HG02610 (cell line): ENCODE measurements at regions not wholly inside any gene's neighbourhood (a gene's known extent, or its start where the extent isn't known, plus 50 kb on each side); places are given as distances from the start of the nearest gene placed in this dataset.

Experiments
- ATAC-seq: cut with Tn5 transposase; IDR thresholded peaks from one replicate; pipeline ENCODE4 v1.9.1; 2021; ENCODE audit warnings: mild to moderate bottlenecking, moderate library complexity; ENCODE audit not compliant: unreplicated experiment

- ATAC-seq: no peak
These were observed 933.9 kb upstream of the LRRTM1 start for GRCh38 chr2:81238462-81238861.

- no peak for ATAC-seq
These were observed 931.0 kb upstream of the LRRTM1 start for GRCh38 chr2:81235601-81236000.

GRCh38 chr2:81234711-81235110, 930.2 kb upstream of the LRRTM1 start:
- ATAC-seq: no peak

GRCh38 chr2:81225756-81226155, 921.2 kb upstream of the LRRTM1 start:
- ATAC-seq: no peak

- ATAC-seq: no peak
These were observed 909.0 kb upstream of the LRRTM1 start for GRCh38 chr2:81213598-81213997.

- no peak for ATAC-seq
These were observed 901.7 kb upstream of the LRRTM1 start for GRCh38 chr2:81206216-81206615.

GRCh38 chr2:81196933-81197628, 892.5 kb upstream of the LRRTM1 start:
- ATAC-seq: no peak

GRCh38 chr2:81196383-81196851, 891.9 kb upstream of the LRRTM1 start:
- no peak for ATAC-seq

- ATAC-seq: no peak
These were observed 891.3 kb upstream of the LRRTM1 start for GRCh38 chr2:81195774-81196382.

- no peak for ATAC-seq
These were observed 890.6 kb upstream of the LRRTM1 start for GRCh38 chr2:81195017-81195773.

GRCh38 chr2:81194581-81194980, 890.0 kb upstream of the LRRTM1 start:
- ATAC-seq: no peak

GRCh38 chr2:81194176-81194575, 889.6 kb upstream of the LRRTM1 start:
- ATAC-seq: no peak

GRCh38 chr2:81181845-81182244, 877.3 kb upstream of the LRRTM1 start:
- no peak for ATAC-seq

- ATAC-seq: no peak
These were observed 866.9 kb upstream of the LRRTM1 start for GRCh38 chr2:81171447-81171846.

GRCh38 chr2:81163583-81163982, 859.0 kb upstream of the LRRTM1 start:
- no peak for ATAC-seq

GRCh38 chr2:81158505-81158904, 854.0 kb upstream of the LRRTM1 start:
- ATAC-seq: no peak

GRCh38 chr2:81148323-81148722, 843.8 kb upstream of the LRRTM1 start:
- no peak for ATAC-seq

GRCh38 chr2:81136296-81136695, 831.7 kb upstream of the LRRTM1 start:
- no peak for ATAC-seq

- ATAC-seq: no peak
These were observed 792.8 kb upstream of the LRRTM1 start for GRCh38 chr2:81097361-81097760.

- ATAC-seq: no peak
These were observed 788.5 kb upstream of the LRRTM1 start for GRCh38 chr2:81093031-81093430.

- no peak for ATAC-seq
These were observed 783.1 kb upstream of the LRRTM1 start for GRCh38 chr2:81087646-81088045.

GRCh38 chr2:81084101-81084500, 779.5 kb upstream of the LRRTM1 start:
- no peak for ATAC-seq
